ENCODE measurements at regions not wholly inside any gene's neighbourhood (a gene's known extent, or its start where the extent isn't known, plus 50 kb on each side); places are given as distances from the start of the nearest gene placed in this dataset.
A peak's percentile ranks its signal among the peaks of the same experiment; 100 is the strongest.
"Not testable (repeated sequence)": the region's sequence is repeated elsewhere in the genome, so short reads cannot be mapped to it uniquely, and the experiment has no call there.

- no peak for DNase-seq
Observed at GRCh38 chr5:163306421-163306820, 131.0 kb upstream of the CCNG1 start.

DNA sequence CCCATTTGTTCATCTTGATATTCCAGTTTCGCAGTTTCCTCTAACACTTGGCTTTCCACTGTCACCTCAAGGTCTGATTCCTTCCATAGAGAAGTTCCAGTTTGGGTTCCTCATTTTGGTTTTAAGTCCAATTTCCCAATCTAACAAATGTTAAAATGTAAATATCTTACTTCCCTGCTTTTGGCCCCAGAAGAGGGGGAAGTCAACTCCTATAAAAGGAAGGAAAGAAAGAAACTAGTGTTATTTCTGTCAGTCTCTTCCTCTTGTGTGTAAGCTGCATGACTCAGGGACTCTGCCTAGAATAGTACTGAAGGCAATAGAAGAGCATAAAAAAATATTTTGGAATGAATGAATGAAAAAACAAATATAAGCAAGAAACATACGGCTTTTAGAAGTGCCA is 127.5 kb upstream of the CCNG1 start:
- DNase-seq: no peak

DNA sequence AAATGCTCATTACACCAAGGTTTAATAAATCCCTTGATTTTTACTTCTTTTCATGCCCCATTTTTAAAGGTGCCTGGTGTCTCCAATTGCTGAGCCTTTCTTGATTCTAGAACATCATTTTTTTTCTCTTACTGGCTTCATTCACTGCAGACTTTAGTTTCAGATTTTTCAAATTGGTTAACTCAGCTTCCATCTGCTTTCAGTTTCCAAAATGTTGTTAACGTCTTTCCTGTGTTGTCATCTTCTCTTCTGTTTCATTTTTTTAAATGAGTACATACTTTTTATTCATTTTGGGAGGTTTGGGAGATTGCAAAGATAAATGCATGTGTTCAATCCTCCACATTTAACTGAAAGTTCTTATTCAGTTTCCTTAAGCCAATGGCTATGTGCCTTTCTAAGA is 126.4 kb upstream of the CCNG1 start:
- no peak for DNase-seq

DNA sequence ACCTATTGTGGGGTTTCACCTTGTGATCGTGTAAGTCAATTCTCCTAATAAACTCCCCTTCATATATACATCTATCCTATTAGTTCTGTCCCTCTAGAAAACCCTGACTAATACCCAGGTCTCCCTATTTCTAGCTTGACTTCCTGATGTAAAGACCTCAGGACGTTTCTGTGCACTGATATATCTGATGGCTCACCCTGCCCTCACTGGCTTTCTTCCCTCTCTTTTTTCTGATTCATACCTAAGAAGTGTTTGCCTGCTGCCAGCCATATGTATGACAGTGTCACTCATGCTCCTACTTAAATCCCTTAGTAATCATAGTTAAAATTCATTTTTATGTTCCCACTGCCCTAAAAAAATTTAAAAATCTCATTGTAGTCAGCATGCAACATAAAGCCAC is 124.8 kb upstream of the CCNG1 start:
- DNase-seq: no peak

DNA sequence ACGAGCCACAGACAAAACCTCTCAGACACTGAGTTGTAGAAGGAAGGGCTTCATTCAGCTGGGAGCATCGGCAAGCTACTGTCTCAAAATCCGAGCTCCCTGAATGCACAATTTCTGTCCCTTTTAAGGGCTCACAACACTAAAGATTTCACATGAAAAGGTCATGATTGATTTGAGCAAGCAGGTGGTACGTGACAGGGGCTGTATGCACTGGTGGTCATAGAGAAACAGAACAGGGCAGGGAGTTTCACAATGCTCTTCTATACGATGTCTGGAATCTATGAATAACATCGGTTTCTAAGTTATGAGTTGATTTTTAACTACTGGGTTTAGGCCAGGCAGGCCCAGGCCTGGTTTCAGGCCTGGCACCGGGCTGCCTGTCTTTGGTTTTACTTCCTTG is 124.3 kb upstream of the CCNG1 start:
- not testable (repeated sequence) for DNase-seq

DNA sequence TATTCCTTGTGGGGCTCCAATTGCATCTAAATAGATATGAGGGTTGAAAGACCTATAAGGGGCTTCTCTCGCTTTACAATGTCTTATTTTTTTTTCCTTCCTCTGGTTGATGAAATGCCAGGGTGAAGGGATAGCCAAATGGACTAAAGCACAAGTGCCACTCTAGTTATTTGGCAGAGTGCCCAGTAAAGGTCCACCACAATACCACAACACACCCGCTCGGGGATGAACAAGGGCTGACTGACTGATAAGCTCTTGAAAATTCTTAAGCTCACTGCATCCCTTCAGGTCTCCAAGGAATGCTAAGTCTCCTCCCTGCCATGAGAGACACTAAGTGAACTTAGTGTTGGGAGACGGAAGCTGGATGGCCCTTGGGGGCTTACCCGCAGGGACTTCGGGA is 121.0 kb upstream of the CCNG1 start:
- not testable (repeated sequence) for DNase-seq

DNA sequence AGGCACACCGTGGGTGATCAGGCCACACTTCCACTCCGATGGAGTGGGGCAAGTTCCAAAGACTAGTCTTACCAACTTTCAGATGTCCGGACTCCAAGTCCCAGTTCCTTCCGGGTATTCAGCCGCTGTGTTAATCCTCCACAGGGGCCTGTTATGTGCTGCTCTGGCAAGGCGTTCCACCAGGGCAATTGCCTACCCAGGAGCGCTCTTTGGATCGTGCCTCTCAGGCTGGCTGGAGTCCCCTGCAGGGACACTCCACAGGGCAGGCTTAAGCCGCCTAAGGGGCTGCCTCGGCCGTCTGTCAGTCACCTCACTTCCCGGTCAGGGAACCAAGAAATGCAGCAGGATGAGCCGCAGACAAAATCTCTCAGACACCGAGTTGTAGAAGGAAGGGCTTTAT is 118.7 kb upstream of the CCNG1 start:
- no peak for DNase-seq

DNA sequence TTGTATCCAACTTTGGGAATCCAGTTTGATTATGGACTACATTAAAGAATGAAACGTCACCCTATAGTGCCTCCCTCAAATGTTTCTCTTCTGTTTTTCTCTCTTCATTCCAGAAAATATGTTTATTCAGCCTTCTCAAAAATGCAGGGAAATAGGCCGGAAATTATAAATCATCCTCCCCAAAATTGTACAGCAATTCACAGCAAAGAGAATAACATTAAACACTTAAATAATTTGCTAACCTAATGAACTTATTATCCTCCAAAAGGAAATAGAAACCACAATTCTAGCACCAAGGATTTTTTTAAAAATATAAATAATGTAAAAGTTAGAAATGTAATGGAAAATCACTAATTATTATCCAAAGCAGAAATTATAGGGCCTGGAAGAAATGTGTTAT is 115.9 kb upstream of the CCNG1 start:
- DNase-seq: no peak

- no peak for DNase-seq
Observed at GRCh38 chr5:163330723-163331668, 106.4 kb upstream of the CCNG1 start.

DNA sequence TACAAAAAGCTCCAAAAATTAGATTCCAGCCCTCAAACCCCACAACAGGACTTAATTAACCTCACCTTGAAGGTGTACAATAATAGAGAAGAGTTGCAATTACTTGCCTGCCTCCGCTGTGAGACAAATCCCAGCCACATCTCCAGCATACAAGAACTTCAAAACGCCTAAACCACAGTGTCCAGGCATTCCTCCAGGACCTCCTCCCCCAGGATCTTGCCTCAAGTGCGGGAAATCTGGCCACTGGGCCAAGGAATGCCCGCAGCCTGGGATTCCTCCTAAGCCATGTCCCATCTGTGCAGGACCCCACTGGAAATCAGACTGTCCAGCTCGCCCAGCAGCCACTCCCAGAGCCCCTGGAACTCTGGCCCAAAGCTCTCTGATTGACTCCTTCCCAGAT is 101.3 kb upstream of the CCNG1 start:
- not testable (repeated sequence) for DNase-seq

GRCh38 chr5:163339148-163339547 is 98.2 kb upstream of the CCNG1 start:
- no peak for DNase-seq

GRCh38 chr5:163340378-163340777 is 97.0 kb upstream of the CCNG1 start:
- DNase-seq: not testable (repeated sequence)

DNA sequence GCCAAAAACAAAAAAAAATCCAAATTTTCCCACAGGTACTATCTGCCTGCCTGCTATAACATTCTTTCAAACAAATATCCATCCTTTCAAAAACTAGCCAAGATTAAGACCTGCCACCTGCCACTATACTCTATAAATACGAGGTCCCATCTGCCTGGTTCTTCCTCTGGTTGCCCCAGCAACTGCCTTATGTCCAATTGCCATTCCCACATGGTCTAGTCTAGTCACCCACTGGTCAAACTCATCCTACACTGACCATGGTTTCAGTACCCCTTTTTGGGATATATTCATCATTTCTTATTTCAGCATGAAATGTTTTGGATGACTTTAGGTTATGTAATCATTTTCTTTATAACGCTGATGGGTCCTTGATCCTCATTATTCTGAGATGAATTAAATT is 95.1 kb upstream of the CCNG1 start:
- no peak for DNase-seq

DNA sequence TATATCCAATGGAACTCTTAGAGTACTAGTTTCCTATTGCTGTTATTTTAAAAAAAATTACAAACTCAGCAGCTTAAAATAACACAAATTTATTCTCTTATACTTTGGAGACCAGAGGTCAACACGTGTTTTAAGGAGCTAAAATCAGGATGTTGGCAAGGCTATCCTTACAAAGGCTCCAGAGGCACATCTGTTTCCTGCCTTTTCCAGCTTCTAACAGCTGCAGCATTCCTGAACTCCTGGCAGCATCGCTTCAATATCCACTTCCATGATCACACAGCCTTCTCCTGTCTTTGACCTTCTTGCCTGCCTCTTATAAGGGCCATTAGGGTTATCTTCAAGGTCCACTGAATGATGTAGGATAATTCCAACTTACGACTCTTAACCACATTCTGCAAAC is 92.2 kb upstream of the CCNG1 start:
- DNase-seq: no peak

DNA sequence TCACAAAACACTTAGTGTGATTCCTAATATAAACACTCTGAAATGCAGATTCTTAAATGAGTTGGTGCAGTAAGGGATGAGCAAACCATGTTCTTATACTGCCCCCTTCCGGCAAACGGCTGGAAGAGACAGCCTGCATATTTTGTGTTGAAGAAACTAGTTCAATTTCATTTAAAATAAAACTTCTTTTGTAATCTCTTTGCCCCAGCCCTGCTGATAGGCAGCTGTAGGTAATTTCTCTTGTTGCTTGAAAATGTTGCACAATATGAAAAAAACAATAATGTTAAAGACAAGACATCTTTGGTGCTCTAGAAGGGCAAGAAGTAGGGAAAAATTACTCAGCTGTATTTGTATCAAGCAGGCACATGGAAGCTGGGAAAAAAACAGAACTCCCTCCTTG is 89.7 kb upstream of the CCNG1 start:
- peak; percentile 31 to 48 for DNase-seq

DNA sequence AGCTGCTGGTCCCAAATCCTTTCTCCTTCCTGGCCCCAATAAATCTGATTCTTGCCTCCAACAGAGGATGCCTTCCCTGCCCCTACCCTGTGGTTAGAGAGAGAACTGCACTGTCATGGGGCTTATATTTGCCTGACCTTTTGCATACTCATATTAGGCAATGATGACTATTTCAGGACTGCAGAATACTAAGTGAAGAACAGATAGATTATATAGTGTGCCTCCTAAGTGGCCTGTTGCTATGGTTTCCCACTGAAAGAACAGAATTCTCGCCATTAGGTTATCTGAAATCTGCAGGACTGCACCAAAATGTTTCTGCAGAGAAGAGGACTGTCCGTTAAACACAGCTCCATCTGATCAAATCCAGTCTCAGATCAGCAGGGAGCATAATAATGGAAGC is 87.3 kb upstream of the CCNG1 start:
- DNase-seq: no peak

DNA sequence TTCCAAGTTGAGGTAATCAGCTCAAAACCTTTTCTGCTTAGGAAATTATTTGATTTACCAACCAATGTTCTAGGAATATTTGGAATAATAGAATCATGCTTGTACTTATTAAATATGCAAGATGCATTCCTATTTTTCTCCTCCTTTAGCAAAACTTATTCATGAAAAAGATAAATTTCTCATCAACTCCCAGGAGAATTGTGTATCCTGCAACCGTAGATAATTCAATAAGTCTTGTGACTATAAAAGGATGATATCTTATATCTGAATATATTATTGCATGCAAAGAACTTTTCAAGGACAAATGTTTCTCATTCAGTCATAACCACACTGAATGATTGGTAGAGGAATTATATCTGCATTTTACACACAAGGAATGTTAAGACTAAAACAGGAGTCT is 84.9 kb upstream of the CCNG1 start:
- no peak for DNase-seq

- DNase-seq: not testable (repeated sequence)
Observed at GRCh38 chr5:163355811-163356210, 81.6 kb upstream of the CCNG1 start.

GRCh38 chr5:163357636-163358035 is 79.8 kb upstream of the CCNG1 start:
- DNase-seq: no peak

DNA sequence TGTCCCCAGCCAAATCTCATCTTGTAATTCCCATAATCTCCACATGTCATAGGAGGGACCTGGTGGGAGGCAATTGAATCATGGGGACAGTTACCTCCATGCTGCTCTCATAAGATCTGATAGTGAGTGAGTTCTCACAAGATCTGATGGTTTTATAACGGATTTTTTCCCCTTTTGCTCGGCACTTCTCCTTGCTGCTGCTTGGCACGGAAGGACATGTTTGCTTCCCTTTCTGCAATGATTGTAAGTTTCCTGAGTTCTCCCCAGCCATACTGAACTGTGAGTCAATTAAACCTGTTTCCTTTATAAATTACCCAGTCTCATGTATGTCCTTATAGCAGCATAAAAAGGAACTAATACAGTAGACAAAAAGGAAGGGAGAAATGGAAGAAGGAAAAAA is 76.7 kb upstream of the CCNG1 start:
- no peak for DNase-seq

DNA sequence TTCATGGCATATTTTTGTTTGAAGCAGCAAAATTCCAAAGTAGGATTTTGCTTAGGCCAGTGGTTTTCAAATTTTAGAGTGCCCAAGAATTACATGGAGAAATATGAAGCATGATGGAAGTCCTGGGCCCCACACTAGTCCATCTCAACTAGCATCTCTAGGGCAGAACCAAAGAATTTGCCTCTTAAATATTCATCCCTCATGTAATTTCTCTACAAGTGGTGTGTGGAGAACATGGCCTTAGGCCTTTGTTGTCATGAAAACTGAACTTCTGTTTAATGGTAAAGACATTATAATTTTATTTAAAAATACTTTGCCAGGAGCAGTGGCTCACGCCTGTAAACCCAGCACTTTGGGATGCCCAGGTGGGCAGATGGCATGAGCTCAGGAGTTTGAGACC is 75.9 kb upstream of the CCNG1 start:
- no peak for DNase-seq

- DNase-seq: no peak
Observed at GRCh38 chr5:163362840-163363371, 74.5 kb upstream of the CCNG1 start.

DNA sequence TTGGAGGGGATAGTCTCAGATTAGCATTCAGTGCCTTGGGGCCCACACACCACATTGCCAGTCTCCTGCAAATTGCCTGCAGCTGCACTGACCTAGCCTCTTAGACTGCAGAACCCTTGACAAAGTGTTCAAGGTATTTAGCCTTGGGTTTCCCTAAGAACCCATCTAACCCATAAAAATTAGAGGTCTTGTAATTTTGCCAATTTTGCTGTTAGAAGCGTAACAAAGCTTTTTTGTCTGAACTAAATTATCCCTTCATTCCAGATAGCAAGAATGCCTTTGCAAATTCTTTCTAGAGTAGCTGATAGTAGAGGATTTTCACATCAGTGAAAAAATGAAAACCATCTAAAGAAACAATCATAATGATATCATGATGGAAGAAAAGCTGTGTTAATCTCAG is 74.0 kb upstream of the CCNG1 start:
- DNase-seq: no peak

DNA sequence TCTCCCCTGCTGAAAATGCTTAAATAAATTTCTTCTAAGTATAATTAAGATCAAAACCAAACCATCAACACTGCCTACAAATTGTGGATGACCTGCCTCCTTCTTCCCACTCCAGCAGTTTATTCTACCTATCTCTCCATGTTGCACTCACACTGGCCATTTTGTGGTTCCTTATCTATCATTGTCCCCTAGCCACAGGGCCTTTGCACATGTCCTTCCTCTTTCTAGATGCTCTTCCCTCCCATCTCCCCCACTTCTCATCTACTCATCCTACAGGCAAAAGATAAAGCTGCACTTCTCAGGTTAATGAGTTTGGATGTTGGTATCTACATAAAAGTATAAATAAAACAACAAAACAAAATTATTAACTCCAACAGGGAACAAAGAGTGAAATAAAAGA is 70.6 kb upstream of the CCNG1 start:
- DNase-seq: no peak

Measured in CD4-positive, alpha-beta T cell treated with Interleukin-1 beta for 1 hour (primary cell).